ENCODE measurements at regions not wholly inside any gene's neighbourhood (a gene's known extent, or its start where the extent isn't known, plus 50 kb on each side); places are given as distances from the start of the nearest gene placed in this dataset.

DNA sequence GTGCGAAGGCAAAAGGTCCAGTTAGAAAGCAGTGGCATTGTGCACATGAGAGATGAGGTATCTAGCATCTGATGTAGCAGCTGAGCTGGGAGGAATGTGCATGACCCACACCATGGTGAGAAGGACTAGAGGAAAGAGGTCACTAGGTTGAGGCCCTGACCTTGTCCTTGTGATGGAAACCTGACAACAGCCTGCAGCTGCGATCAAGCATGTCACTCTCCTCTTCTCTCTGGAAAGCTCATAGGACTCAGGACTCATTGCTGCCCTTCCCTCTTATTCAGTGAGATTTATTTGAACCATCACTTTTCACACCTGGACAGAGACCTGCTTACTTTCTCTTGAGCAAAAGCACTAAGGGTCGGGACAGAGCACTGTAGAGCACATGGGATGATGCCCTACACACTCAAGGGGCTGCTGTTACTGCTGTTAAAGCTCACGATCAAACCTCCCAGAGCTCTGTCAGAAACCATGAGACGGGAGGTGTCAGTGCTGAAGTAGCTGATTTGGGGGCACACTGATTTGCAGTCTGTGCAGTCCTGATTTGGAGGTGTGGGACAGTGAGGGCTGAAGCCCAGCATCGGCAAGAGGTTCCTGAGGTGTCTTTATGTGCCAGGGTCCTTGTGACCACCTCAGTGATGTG lies 104.3 kb downstream of the VPREB1 start:
- Histone ChIP-seq H3K79me2 (ENCODE audit: insufficient read depth, low read depth, low read length) (no peaks in the 10 kb centered on the region), H3K4me1 (ENCODE audit: insufficient read depth, low read length, poor library complexity, severe bottlenecking) (peaks cover 41% of the 10 kb centered on the region), H3K9me3 (ENCODE audit: low read length) (no peaks in the 10 kb centered on the region), H3K4me3 (ENCODE audit: low read depth, low read length, poor library complexity, severe bottlenecking) (no peak overlapping the region), H3K27ac (ENCODE audit: low read depth, low read length, poor library complexity, severe bottlenecking) (no peak overlapping the region), H3K4me2 (ENCODE audit: low read length) (no peak overlapping the region), H4K20me1 (ENCODE audit: insufficient read depth, low read length) (no peaks in the 10 kb centered on the region), H3K36me3 (ENCODE audit: insufficient read depth, low read length) (no peaks in the 10 kb centered on the region), H2AFZ (ENCODE audit: low read length) (no peak overlapping the region; the same call in 1 of the 2 replicates), H3K9me2 (ENCODE audit: insufficient read depth, low read length) (no peaks in the 10 kb centered on the region)
- ChIA-PET POLR2A (interaction anchor here (1.2 to 1.3 kb wide), 2 partner anchors 47 to 49 kb away, joined by 4 read pairs; no protein-coding TSS in a partner anchor), CTCF (ENCODE audit: unreplicated experiment) (interaction anchor here (1.2 kb wide), 1 partner anchor 49 kb away, joined by 4 read pairs; no protein-coding TSS in a partner anchor)
- no peak for DNase-seq (ENCODE audit: low spot score)
- BruUV-seq (replicated peaks) = no TSS peak
- intact Hi-C loops (cut with micrococcal nuclease; ENCODE audit: unreplicated experiment) = loop anchor here (1.0 kb wide), 1 partner anchor 48 kb away; no protein-coding TSS in a partner anchor
- TF ChIP-seq, protein P1, sequence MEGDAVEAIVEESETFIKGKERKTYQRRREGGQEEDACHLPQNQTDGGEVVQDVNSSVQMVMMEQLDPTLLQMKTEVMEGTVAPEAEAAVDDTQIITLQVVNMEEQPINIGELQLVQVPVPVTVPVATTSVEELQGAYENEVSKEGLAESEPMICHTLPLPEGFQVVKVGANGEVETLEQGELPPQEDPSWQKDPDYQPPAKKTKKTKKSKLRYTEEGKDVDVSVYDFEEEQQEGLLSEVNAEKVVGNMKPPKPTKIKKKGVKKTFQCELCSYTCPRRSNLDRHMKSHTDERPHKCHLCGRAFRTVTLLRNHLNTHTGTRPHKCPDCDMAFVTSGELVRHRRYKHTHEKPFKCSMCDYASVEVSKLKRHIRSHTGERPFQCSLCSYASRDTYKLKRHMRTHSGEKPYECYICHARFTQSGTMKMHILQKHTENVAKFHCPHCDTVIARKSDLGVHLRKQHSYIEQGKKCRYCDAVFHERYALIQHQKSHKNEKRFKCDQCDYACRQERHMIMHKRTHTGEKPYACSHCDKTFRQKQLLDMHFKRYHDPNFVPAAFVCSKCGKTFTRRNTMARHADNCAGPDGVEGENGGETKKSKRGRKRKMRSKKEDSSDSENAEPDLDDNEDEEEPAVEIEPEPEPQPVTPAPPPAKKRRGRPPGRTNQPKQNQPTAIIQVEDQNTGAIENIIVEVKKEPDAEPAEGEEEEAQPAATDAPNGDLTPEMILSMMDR (conservative IDR thresholded peaks at IDR 0.05; ENCODE audit: low read length) = no peak
- TF ChIP-seq EZH2phosphoT487 (IDR thresholded peaks at IDR 0.05; ENCODE audit: borderline replicate concordance, low read depth, low read length) = no peak

DNA sequence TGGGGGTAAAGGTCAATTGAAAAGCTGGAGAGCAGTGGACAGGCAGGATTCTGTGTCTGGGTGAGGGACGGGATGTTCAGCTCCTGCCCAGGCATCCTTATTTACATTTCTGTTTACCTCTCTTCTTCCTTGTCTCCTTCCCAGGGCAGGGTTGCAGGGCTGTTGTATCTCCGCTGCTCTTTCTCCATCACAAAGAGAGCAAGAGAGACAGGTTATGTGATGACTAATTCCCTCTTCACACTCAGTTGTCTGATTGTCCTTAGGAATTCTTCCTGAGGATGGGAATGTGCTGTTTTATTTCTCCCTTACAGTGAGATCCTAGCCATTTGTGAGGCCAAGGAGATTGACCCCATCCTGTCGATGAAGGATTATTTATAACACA lies 104.9 kb downstream of the VPREB1 start:
- H3K9me3 ChIP-seq (ENCODE audit: low read length) = no peaks in the 10 kb centered on the region
- H3K4me3 ChIP-seq (ENCODE audit: low read depth, low read length, poor library complexity, severe bottlenecking) = no peak overlapping the region
- no peaks in the 10 kb centered on the region for H3K9me2 ChIP-seq (ENCODE audit: insufficient read depth, low read length)
- no peaks in the 10 kb centered on the region for H3K36me3 ChIP-seq (ENCODE audit: insufficient read depth, low read length)
- no peak overlapping the region for H3K4me2 ChIP-seq (ENCODE audit: low read length)
- peaks cover 40% of the 10 kb centered on the region for H3K4me1 ChIP-seq (ENCODE audit: insufficient read depth, low read length, poor library complexity, severe bottlenecking)
- intact Hi-C loops (cut with micrococcal nuclease; ENCODE audit: unreplicated experiment) = loop anchor here (1.0 kb wide), 1 partner anchor 48 kb away; no protein-coding TSS in a partner anchor
- no TSS peak for BruUV-seq (replicated peaks)
- DNase-seq (ENCODE audit: low spot score) = no peak
- H4K20me1 ChIP-seq (ENCODE audit: insufficient read depth, low read length) = no peaks in the 10 kb centered on the region
- H3K27ac ChIP-seq (ENCODE audit: low read depth, low read length, poor library complexity, severe bottlenecking) = no peak overlapping the region
- TF ChIP-seq EZH2phosphoT487 (IDR thresholded peaks at IDR 0.05; ENCODE audit: borderline replicate concordance, low read depth, low read length) = no peak
- TF ChIP-seq, protein P1 (conservative IDR thresholded peaks at IDR 0.05; ENCODE audit: low read length) = no peak
- ChIA-PET CTCF (ENCODE audit: unreplicated experiment) (interaction anchor here (1.2 kb wide), 1 partner anchor 48 kb away, joined by 4 read pairs; no protein-coding TSS in a partner anchor), POLR2A (interaction anchor here (1.2 to 1.3 kb wide), 2 partner anchors 47 to 48 kb away, joined by 4 read pairs; no protein-coding TSS in a partner anchor)
- H2AFZ ChIP-seq (ENCODE audit: low read length) = no peak overlapping the region
- H3K79me2 ChIP-seq (ENCODE audit: insufficient read depth, low read depth, low read length) = no peaks in the 10 kb centered on the region

DNA sequence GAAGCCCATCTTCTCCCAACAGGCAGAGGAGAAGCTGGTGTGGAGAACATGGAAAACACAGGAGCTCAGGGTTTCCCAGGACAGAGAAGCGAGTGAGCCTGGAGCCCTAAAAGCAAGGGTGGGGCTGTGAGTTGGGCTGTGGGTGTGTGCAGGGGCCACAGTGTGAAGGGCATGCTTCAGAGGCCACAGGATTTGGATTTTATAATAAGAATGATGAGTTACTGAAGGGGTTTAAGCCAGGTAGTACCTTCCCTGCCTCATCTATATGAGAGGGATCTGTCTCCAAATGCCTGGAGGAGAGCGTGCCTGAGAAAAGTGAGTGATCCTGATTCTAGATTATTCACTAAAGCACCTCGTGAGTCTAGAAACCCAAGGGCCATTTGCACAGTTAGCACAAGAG lies 106.8 kb downstream of the VPREB1 start:
- H3K4me3 ChIP-seq (ENCODE audit: low read depth, low read length, poor library complexity, severe bottlenecking) = no peak overlapping the region
- no peaks in the 10 kb centered on the region for H3K9me3 ChIP-seq (ENCODE audit: low read length)
- ChIA-PET POLR2A (no interaction called here), CTCF (ENCODE audit: unreplicated experiment) (no interaction called here)
- TF ChIP-seq EZH2phosphoT487 (IDR thresholded peaks at IDR 0.05; ENCODE audit: borderline replicate concordance, low read depth, low read length) = no peak
- TF ChIP-seq, protein P1 (conservative IDR thresholded peaks at IDR 0.05; ENCODE audit: low read length) = no peak
- intact Hi-C loops (cut with micrococcal nuclease; ENCODE audit: unreplicated experiment) = no loop called here
- H4K20me1 ChIP-seq (ENCODE audit: insufficient read depth, low read length) = no peaks in the 10 kb centered on the region
- no peak for DNase-seq (ENCODE audit: low spot score)
- peaks cover 44% of the 10 kb centered on the region for H3K4me1 ChIP-seq (ENCODE audit: insufficient read depth, low read length, poor library complexity, severe bottlenecking)
- no peaks in the 10 kb centered on the region for H3K79me2 ChIP-seq (ENCODE audit: insufficient read depth, low read depth, low read length)
- H3K4me2 ChIP-seq (ENCODE audit: low read length) = no peak overlapping the region
- no peaks in the 10 kb centered on the region for H3K36me3 ChIP-seq (ENCODE audit: insufficient read depth, low read length)
- H2AFZ ChIP-seq (ENCODE audit: low read length) = no peak overlapping the region
- no peaks in the 10 kb centered on the region for H3K9me2 ChIP-seq (ENCODE audit: insufficient read depth, low read length)
- BruUV-seq (replicated peaks) = no TSS peak
- no peak overlapping the region for H3K27ac ChIP-seq (ENCODE audit: low read depth, low read length, poor library complexity, severe bottlenecking)
